Neural progenitor cell (in vitro differentiated cells): ENCODE measurements at regions not wholly inside any gene's neighbourhood (a gene's known extent, or its start where the extent isn't known, plus 50 kb on each side); places are given as distances from the start of the nearest gene placed in this dataset.

Source experiments
- DNase-seq: peaks from one replicate; pipeline ENCODE4 v3.0.0-alpha.2; 2016; ENCODE audit warnings: low spot score
- H2AFZ ChIP-seq: fragments of 200-600 bp; sonication (generic); replicated peaks from 2 replicates; pipeline ENCODE4 v1.6.1; 2016; ENCODE audit warnings: antibody characterized with exemption
- H3F3A ChIP-seq: fragments of 200-600 bp; sonication (generic); 2 replicates; pipeline ENCODE4 v1.6.1; 2016; ENCODE audit warnings: antibody characterized with exemption, low read depth
- H3K27ac ChIP-seq: fragments of 200-600 bp; sonication (generic); 2 replicates; pipeline ENCODE4 v1.5.1; 2016; ENCODE audit warnings: mild to moderate bottlenecking
- H3K27me3 ChIP-seq: fragments of 200-600 bp; sonication (generic); 2 replicates; pipeline ENCODE4 v1.6.1; 2016; ENCODE audit warnings: mild to moderate bottlenecking, moderate library complexity
- H3K36me3 ChIP-seq: fragments of 200-600 bp; sonication (generic); 2 replicates; pipeline ENCODE4 v1.5.1; 2016
- H3K4me1 ChIP-seq: fragments of 200-600 bp; sonication (generic); 2 replicates; pipeline ENCODE4 v1.6.1; 2016; ENCODE audit warnings: mixed run types
- H3K4me2 ChIP-seq: fragments of 200-600 bp; sonication (generic); 2 replicates; pipeline ENCODE4 v1.6.1; 2016
- H3K4me3 ChIP-seq: fragments of 200-600 bp; sonication (generic); 2 replicates; pipeline ENCODE4 v1.5.1; 2016
- H3K79me2 ChIP-seq: fragments of 200-600 bp; sonication (generic); 2 replicates; pipeline ENCODE4 v1.6.1; 2016; ENCODE audit warnings: low read depth
- H3K9ac ChIP-seq: fragments of 200-600 bp; sonication (generic); 2 replicates; pipeline ENCODE4 v1.6.1; 2016
- H3K9me3 ChIP-seq: fragments of 200-600 bp; sonication (generic); 2 replicates; pipeline ENCODE4 v1.5.1; 2016; ENCODE audit warnings: low read depth
- H4K20me1 ChIP-seq: fragments of 200-600 bp; sonication (generic); 2 replicates; pipeline ENCODE4 v1.6.1; 2016; ENCODE audit warnings: low read depth
- H3K27ac Mint-ChIP-seq: 3 replicates; pipeline ENCODE4 v1.8.0; 2021; ENCODE audit warnings: mixed read lengths
- H3K27me3 Mint-ChIP-seq: 2 replicates; pipeline ENCODE4 v1.8.0; 2022; ENCODE audit warnings: low read depth, mild to moderate bottlenecking, inconsistent platforms, moderate library complexity, mixed read lengths; ENCODE audit not compliant: insufficient read depth
- H3K36me3 Mint-ChIP-seq: 3 replicates; pipeline ENCODE4 v1.8.0; 2021; ENCODE audit warnings: mixed read lengths
- H3K4me1 Mint-ChIP-seq: 3 replicates; pipeline ENCODE4 v1.8.0; 2021; ENCODE audit warnings: mixed read lengths
- H3K4me3 Mint-ChIP-seq: 3 replicates; pipeline ENCODE4 v1.8.0; 2021; ENCODE audit warnings: mild to moderate bottlenecking, moderate library complexity, mixed read lengths
- H3K9me3 Mint-ChIP-seq: 3 replicates; pipeline ENCODE4 v1.8.0; 2020; ENCODE audit warnings: mixed read lengths
- EZH2 ChIP-seq: fragments of 200-600 bp; sonication (generic); IDR thresholded peaks from 2 replicates; pipeline ENCODE4 v1.6.1; 2017; ENCODE audit warnings: antibody characterized with exemption, mild to moderate bottlenecking, moderate library complexity
- EZH2phosphoT487 ChIP-seq: fragments of 200-600 bp; sonication (generic); IDR thresholded peaks from 2 replicates; pipeline ENCODE4 v1.6.1; 2017; ENCODE audit warnings: antibody characterized with exemption
- TF ChIP-seq, protein P1 (sequence below): fragments of 200-600 bp; sonication (generic); IDR thresholded peaks from 2 replicates; pipeline ENCODE4 v1.5.1; 2017; ENCODE audit warnings: antibody characterized with exemption, mild to moderate bottlenecking

GRCh38 chr21:39097335-39097861 lies 85.9 kb downstream of the PSMG1 start:
- no peak overlapping the region for H3K4me3 Mint-ChIP-seq
- H2AFZ ChIP-seq: no peak overlapping the region
- no peaks in the 10 kb centered on the region for H4K20me1 ChIP-seq
- no peak overlapping the region for H3K27ac ChIP-seq
- H3K4me1 ChIP-seq: peaks cover 22% of the 10 kb centered on the region
- no peaks in the 10 kb centered on the region for H3K36me3 Mint-ChIP-seq
- no peaks in the 10 kb centered on the region for H3K27me3 ChIP-seq
- H3K4me1 Mint-ChIP-seq: peaks cover 19% of the 10 kb centered on the region
- H3K36me3 ChIP-seq: no peaks in the 10 kb centered on the region
- no peaks in the 10 kb centered on the region for H3K79me2 ChIP-seq
- DNase-seq: no peak
- peaks cover 11% of the 10 kb centered on the region for H3F3A ChIP-seq
- no peak overlapping the region for H3K4me2 ChIP-seq
- no peak overlapping the region for H3K9ac ChIP-seq
- no peak overlapping the region for H3K27ac Mint-ChIP-seq
- H3K27me3 Mint-ChIP-seq: peaks cover 5% of the 10 kb centered on the region
- no peak overlapping the region for H3K4me3 ChIP-seq
- peaks cover 13% of the 10 kb centered on the region for H3K9me3 Mint-ChIP-seq
- no peaks in the 10 kb centered on the region for H3K9me3 ChIP-seq
- TF ChIP-seq, protein P1, sequence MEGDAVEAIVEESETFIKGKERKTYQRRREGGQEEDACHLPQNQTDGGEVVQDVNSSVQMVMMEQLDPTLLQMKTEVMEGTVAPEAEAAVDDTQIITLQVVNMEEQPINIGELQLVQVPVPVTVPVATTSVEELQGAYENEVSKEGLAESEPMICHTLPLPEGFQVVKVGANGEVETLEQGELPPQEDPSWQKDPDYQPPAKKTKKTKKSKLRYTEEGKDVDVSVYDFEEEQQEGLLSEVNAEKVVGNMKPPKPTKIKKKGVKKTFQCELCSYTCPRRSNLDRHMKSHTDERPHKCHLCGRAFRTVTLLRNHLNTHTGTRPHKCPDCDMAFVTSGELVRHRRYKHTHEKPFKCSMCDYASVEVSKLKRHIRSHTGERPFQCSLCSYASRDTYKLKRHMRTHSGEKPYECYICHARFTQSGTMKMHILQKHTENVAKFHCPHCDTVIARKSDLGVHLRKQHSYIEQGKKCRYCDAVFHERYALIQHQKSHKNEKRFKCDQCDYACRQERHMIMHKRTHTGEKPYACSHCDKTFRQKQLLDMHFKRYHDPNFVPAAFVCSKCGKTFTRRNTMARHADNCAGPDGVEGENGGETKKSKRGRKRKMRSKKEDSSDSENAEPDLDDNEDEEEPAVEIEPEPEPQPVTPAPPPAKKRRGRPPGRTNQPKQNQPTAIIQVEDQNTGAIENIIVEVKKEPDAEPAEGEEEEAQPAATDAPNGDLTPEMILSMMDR: no peak
- TF ChIP-seq EZH2: no peak
- no peak for TF ChIP-seq EZH2phosphoT487

DNA sequence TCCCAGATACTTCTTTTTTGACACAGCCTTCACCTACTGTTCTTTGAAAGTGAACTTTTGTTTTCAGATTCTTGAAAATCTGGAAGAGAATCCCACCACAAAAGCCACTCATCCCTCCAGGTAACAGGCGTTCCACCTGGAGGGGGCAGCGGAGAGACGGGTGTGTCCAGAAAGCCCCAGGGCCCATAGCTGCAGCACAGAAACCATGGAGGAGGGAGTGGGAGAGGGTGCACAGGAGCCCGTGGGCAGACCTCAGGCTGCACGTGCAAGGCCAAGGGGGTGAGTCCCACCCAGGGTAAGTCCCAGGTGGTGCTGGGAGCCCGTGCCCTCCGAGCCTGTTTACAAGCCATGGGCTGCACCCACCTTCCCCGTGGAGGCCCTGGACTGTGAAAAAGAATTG lies 86.5 kb downstream of the PSMG1 start:
- no peak overlapping the region for H3K27ac ChIP-seq
- peaks cover 13% of the 10 kb centered on the region for H3K9me3 Mint-ChIP-seq
- no peaks in the 10 kb centered on the region for H3K36me3 ChIP-seq
- no peaks in the 10 kb centered on the region for H3K27me3 ChIP-seq
- H3K4me2 ChIP-seq: no peak overlapping the region
- no peaks in the 10 kb centered on the region for H3K79me2 ChIP-seq
- H3K4me1 ChIP-seq: peaks cover 22% of the 10 kb centered on the region
- no peak overlapping the region for H3K9ac ChIP-seq
- H3K4me3 ChIP-seq: no peak overlapping the region
- no peak overlapping the region for H2AFZ ChIP-seq
- H3K4me3 Mint-ChIP-seq: no peak overlapping the region
- no peaks in the 10 kb centered on the region for H4K20me1 ChIP-seq
- H3K4me1 Mint-ChIP-seq: peaks cover 19% of the 10 kb centered on the region
- peaks cover 11% of the 10 kb centered on the region for H3F3A ChIP-seq
- H3K27ac Mint-ChIP-seq: no peak overlapping the region
- TF ChIP-seq EZH2phosphoT487: no peak
- TF ChIP-seq, protein P1: peak; percentile 21
- H3K9me3 ChIP-seq: no peaks in the 10 kb centered on the region
- DNase-seq: peak; percentile 18
- no peaks in the 10 kb centered on the region for H3K36me3 Mint-ChIP-seq
- H3K27me3 Mint-ChIP-seq: peaks cover 5% of the 10 kb centered on the region

GRCh38 chr21:39095681-39096080 lies 87.6 kb downstream of the PSMG1 start:
- Mint-ChIP-seq H3K27ac (peak overlapping the region; percentile 57), H3K4me1 (peaks cover 19% of the 10 kb centered on the region), H3K4me3 (no peak overlapping the region), H3K9me3 (peaks cover 9% of the 10 kb centered on the region), H3K27me3 (peaks cover 10% of the 10 kb centered on the region), H3K36me3 (peaks cover 2% of the 10 kb centered on the region)
- Histone ChIP-seq H3K36me3 (no peaks in the 10 kb centered on the region), H3F3A (peaks cover 11% of the 10 kb centered on the region), H3K9me3 (no peaks in the 10 kb centered on the region), H3K27me3 (no peaks in the 10 kb centered on the region), H3K27ac (no peak overlapping the region), H3K9ac (no peak overlapping the region), H4K20me1 (no peaks in the 10 kb centered on the region), H2AFZ (no peak overlapping the region), H3K4me1 (peaks cover 22% of the 10 kb centered on the region), H3K4me3 (no peak overlapping the region), H3K79me2 (no peaks in the 10 kb centered on the region), H3K4me2 (no peak overlapping the region)
- TF ChIP-seq EZH2: no peak
- TF ChIP-seq, protein P1: no peak
- TF ChIP-seq EZH2phosphoT487: no peak
- DNase-seq: no peak
